NOMO-1 (cell line): ENCODE measurements at regions not wholly inside any gene's neighbourhood (a gene's known extent, or its start where the extent isn't known, plus 50 kb on each side); places are given as distances from the start of the nearest gene placed in this dataset.

ENCODE experiments used
- DNase-seq, 2 experiments: peaks; one replicate each; lab custom pipeline; 2025; ENCODE audit not compliant: unreplicated experiment in 2 of 2; lab: John Stamatoyannopoulos, UW

DNA sequence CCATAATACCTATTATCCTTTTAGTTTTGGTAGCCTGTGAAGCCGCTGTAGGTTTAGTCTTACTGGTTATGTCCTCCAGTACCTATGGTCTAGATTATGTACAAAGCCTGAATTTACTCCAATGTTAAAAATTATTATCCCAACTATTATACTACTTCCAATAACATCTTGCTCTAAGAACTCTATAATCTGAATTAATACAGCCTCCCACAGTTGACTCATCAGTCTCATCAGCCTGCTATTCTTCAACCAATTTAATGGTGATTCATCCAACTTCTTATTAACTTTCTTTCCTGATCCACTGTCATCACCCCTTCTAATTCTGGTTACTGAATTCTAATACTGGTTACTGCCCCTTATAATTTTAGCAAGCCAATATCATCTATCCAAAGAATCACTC lies 370.3 kb upstream of the OPRM1 start:
- DNase-seq = no peak

DNA sequence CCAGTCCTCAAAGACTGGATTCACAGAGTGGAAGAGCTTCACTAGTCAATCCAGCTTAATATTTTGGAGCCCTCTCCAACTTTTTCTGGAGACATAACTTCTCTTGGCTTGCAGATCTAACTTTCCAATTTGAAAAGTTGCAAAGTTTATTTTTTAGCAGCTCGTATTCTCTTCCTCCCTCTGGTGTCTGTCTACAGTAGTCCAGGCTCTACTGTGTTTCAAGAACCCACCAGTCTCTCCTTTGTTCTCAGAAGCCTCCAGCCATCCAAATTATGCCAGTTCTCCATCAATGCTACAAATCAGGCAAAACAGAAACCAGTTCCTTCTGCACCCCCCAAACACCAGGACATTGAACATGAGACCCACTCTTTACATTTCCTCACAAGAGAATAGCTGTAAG lies 376.1 kb upstream of the OPRM1 start:
- DNase-seq = no peak

DNA sequence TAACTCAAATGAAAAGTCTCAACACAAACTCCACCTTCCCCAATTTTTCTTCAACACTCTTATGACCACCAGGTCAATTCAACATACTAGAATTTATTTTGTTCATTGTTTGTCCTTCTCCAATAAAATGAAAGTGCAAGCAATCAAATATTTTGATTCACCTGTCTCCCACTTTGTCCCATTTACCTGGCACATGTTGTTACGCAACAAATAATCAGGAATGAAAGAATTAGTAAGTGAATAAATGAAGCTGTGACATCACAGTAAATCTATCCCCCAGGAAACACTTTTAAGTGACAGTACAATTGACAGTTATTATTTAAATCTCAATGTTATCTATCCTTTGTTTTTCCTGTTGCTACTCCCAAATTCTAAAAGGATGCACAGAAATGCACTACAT lies 393.7 kb upstream of the OPRM1 start:
- no peak for DNase-seq

DNA sequence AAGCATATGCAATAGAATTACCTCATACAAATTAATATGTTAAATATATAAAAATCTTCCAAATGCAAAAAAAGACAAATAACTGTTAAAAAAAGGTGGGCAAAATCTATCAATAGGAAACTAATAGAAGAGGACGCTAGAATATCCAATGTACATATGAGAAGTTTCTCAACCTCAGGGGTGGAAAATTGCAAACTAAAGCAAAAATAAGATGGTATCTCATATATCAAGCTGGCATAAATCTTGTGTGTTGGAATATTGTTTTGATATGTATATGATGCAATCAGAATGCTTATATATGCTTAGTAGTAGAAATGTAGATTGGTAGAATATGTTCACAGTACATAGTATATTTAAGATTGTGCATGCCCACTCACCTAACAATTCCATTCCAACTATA lies 395.0 kb upstream of the OPRM1 start:
- DNase-seq = no peak

DNA sequence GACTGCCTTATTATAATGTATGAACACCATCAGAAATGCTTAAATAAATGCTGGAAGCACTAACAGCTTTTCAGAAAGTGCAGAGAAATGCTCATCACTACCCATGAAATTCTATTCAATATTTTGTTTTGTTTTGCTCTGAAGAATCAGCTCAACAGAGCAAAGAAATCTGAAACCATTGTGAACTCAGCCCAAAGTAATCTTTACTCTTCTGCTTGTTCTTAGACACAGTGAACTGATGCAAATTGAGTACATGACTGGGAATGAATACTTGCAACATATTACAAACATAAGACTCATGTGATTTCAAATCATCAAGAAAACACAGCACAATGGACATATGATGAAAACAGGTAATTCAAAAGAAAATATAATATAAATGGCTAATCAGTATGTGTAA lies 404.6 kb upstream of the OPRM1 start:
- no peak for DNase-seq

DNA sequence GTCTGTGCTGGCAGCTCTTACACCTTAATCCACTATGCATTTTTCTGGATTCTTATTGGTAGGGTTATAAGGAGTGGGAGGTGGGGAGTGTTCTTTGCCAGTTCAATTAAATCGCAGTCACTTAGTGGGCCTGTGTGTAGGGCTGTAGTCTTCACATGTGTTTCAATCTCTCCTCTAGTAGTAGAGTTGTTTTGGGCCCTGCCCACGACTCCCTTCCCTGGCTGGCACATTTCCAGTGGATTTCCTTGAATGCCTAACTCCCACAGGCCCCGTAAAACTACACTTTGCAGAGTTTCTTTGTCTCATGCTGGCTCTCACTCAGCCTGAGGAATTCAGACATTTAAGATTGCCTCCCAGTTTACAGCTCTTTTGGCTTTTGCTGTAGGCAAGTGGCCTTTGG lies 414.0 kb upstream of the OPRM1 start:
- no peak for DNase-seq

DNA sequence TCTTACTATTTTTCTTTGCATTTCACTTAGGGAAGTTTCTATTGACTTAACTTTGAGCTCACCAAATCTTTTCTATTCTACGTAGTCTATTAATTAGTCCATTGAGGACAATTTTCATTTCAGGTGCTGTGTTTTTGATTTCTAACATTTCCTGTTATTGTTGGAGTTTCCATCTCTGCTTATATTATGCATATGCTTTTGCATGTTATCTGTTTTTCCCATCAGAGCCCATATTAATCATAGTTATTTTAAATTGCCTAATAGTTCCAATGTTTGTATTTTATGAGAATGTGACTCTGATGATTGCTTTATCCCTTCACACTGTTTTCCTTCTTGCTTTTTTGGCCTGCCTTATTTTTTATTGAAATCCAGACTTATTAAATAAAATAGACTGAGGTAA lies 414.5 kb upstream of the OPRM1 start:
- DNase-seq = no peak

DNA sequence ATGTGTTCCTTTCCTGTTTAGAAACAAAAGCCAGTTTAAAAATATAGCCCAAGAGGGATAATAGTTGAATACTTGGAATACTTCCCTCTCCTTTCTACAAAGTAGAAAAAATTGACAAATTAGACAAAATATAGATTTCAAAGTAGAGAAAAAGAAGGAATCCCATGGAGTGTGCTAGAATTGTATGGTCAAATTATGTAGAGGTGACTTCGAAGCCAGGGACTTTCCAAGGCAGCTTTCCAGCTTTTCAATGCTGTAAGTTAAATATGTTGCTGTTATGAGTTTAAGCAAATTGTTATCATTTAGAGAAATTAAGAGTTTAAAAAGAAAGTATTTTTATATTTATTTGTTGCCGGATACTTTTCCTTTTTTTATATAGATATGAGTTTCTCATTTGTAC lies 415.5 kb upstream of the OPRM1 start:
- no peak for DNase-seq

DNA sequence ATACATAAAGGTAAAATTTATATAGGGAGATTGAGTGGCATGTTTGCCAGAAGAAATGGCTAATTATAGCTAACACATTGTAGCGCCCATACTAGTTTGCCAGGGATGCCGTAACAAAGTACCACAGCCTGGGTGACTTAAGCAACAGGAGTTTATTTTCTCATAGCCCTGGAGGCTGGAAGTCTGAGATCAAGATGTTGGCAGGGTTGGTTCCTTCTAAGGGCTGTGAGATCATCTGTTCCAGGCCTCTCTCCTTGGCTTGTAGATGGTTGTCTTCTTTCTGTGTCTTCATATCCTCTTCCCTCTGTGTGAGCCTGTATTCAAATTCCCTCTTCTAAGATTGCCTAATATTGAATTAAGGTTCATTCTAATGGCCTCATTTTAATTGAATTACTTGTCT lies 417.5 kb upstream of the OPRM1 start:
- no peak for DNase-seq

DNA sequence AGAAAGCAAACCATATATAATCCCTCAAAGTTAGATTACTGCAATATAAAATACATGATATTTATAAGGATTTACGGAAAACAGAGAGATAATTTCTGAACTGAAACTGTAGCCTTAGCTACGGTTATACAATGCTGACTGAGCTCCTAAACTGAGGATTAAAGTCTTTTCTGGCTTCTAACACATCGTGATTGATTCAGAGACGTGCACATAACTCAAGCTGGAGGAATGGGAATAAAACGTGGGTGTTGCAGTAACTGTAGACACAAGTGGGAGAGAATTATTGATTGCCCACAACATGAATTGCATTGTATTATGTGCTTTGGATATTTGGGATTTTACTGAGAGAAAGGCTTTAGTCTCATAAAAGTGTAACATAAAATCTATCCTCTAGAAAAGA lies 418.0 kb upstream of the OPRM1 start:
- DNase-seq = no peak

DNA sequence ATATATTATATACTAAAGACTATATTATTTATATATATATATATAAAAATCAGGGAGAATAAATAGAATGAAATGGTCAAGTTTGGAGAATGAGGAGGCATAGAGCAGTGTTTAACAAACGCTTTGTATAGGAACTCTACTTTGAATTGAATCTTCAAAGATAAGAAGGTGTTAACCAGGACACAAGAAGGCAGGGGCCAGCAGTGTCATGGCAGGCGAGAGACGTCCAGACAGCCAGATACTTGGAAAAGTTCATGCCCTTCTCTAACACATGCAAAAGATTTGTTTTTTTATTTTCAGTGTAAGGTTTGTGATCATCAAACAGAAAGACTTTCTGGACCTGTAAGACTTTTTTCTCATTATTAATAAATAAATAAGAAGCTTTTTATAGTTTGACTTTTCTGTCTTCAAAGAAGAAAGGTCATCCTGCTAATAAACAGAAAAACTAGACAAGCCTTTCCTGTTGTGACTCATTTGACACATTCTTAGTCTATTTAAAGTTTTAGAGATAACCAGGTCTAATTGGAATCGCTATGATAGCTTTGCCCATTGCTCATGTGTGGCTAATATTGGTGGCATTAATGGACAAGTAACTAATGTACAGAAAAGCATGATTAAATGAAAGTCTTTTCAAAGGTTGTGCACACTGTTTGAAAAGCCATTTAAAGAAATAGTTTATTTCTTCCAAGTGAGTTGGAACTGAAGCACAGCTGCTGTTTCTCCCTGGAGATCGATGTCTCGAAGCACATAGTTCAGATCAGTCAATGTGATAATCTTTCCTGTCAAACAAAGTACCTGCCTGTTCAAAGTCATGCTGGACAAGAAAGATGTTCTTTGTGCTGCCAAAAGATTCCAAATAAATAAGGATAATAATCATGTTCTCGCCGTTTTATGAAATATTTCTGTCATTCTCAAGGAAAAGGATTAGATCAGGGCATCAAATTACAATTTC lies 420.4 kb upstream of the OPRM1 start:
- no peak for DNase-seq

DNA sequence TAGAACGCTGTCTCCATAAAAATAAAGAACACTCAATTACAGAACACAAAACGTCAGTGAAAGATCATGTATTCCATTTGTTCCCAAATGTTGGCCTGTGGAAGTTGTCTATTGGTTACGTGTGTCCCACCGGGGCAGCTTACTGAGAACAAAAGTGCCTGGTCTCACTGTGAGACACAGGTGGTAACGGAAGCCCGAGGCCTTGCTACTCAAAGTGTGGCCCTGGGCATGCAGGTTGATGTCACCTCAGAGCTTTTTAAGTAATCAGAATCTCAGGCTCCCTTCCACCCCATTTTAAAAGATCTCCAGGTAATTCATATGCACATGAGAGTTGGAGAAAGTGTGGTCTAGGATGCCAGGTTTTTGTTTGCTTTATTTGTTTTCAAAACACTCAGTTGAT lies 422.5 kb upstream of the OPRM1 start:
- no peak for DNase-seq

DNA sequence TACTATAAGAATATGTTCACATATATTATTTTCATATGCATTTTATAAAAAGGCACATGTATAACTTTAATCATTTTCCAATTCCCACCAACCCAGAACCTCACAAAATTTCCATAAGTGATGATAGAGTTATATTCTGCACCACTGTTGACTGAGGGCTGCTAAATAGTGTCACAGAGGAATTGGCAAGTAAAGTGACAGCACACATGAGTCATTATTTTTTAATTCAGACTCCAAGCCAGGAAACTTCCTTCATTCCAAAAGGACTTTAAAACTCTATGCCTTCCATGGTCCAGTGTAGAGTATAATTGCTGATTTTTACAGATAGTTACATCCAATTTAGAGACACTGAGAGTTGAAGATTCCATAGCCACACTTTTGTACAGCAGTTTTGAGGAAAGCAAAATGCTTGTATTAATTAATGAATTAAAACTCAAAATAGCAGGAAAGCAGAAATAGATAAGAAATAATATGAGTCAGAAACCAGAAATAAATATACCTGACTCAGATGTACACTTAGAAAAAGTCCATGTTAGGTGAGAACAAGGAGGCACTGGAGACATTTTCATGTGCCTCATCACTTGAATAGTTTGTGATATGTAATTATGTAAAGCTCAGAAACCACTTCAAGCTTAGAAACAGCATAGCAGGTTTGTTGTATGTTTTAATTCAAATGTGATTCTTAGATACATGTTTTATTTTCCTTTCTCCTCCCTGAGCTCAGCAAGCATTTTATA lies 425.2 kb upstream of the OPRM1 start:
- DNase-seq = no peak

DNA sequence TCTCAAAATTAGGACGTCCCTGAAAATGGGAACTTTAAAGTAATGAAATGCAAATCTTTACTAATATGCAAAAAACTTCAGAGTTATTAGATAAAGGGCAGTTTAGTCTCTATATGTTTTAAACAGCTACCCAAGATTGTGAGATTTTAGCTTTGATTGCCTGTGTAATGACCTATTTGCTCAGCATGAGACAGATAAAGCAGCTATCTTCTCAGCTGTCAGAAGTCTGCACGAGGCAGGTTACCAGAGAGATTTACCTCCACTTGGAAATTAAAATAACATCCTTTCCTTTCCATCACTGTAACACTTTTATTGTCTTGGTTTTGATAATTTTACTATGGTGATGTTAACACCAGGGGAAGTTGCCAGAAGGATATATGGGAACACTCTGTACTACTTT lies 436.6 kb upstream of the OPRM1 start:
- no peak for DNase-seq

DNA sequence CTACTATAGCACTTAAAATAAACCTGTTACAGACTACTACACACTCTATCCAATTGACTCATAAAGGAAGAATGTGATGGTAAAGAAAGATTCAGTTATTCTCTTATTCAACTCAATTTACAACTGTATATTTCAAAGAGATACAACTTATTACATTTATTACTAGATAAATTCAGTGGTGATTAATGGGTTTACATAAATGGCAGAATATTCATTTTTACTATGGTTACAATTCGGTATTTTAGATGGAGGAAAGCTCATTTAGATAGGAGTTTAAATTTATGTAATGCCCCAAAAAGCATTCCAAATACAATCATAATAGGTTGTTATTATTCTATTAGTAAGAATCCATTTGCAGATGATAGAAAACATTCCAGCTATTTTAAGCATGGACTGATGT lies 439.1 kb upstream of the OPRM1 start:
- DNase-seq = no peak

DNA sequence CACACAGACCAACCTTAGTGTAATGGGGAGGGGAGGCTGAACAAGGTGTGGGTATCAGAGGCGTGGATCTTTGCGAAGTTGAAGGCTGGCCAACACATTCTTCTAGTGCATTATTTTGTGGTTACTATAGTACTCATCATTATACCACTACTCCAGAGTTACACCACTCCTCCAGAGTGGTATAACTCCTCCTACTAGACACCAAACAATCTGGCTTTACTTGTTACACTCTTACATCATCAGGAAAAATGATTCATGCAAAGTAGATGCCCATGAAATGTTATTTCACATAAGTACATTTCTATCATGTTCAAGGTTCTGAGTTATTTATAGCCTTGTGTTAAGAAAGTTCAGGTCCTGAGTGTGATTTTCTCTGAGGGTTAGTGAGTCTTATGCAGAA lies 443.1 kb upstream of the OPRM1 start:
- no peak for DNase-seq

DNA sequence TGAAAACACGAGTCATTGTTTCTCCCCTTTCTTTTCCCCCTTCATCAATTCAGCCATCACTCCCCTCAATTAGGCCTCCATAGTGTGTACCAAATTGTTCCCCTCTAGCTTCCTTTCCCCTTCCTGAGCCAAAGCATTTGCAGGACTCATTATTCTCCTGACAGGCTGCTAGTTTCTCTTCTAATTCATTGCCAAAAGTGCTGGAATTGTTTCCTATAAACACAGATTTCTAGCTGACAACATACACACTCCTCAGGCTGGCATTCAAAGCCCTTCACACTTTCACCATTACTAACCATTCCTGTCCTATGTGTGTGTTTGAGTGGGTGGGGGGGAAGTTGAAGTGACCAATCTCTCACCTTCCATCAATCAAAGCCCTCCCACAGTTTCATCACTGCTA lies 444.2 kb upstream of the OPRM1 start:
- DNase-seq = no peak

DNA sequence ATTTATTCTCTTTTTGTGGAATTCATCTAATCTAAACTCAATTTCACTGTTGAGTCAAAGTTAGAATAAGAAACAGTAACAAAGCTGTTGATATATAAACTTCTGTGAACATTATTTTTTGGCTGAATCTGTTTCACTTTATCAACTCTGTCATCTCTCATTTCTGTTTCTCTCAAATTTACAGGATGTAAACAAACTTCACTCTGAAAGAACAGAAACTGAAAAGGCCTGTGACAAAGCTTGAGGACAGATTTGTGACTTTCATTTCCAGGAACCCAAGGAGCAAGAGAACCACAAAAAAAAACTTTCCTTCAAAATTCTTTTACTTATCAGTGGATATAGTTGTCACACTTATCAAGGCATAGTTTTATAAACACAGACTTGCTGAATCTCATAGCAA lies 447.9 kb upstream of the OPRM1 start:
- no peak for DNase-seq

DNA sequence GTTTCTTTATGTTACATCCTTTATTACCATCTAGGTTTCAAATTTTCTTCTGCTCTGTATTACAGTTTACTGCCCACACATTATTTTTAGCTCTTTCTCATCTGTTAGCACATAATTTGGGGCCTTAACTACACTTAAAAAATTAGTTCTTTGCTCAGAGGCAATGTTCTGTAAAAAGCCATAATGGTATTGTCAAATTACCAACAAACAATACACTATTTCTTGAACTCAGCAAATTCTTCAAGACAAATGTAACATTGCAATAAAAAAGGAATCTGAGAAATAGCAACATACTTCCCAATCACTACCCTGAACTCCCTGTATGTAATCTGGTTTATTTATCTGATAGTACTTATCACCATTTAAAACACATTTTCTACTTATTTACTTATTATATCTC lies 448.6 kb upstream of the OPRM1 start:
- DNase-seq = no peak

DNA sequence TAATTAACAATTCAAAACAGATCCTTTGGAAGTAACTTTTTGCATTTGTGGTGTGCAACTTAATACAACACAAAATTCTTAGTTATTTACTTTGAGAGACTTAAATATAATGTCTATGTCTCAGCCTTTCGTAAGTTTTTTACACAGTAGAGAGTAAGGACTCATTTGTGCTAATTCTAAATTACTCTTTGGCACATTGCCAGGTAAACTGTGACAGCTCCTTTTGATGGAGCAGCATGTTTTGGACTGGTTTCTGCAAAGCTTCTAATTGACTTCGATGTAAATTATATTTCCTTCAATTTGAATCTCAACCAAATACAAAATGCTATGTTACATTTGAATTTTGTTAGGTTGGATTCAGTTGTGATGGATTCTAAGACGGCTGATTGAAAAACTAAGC lies 450.7 kb upstream of the OPRM1 start:
- DNase-seq = no peak

DNA sequence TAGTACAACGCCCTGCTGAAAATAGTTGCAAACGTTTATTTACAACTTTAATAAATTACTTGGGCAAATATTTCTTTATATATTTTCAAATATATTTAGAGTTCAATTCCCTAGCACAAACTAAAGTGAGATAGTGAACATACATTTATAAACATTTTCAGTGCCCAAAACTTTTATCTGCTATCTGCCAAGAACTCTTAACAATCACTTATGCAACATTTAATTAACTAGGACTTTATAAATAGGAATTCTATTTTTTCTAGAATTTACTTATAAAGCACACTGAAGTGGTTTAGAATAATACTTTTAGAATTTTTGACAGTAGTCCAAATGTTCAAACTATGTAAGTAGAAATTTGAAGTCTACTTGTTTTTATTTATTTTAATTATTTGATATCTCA lies 452.6 kb upstream of the RGS17 start:
- no peak for DNase-seq

DNA sequence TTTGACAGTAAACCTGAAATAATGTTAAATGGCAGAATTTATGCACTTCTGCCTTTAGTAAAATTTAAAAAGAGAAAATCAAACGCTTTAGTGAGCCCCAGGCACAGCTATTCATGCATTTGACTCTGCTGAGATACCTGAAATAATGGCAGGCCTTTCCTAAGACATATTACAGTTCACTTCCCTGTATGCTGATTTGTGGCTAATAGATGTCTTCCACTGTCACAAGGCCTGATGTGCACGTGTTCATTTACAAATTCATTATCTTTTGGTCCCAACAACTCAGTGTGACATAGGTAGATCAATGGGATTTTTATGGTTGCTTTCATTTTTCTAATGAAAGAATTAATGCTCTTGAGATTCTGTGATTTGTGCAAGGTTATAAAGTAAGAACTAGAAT lies 449.7 kb upstream of the RGS17 start:
- no peak for DNase-seq
